Ishikawa (cell line): ENCODE measurements at regions not wholly inside any gene's neighbourhood (a gene's known extent, or its start where the extent isn't known, plus 50 kb on each side); places are given as distances from the start of the nearest gene placed in this dataset.

ENCODE experiments used
- CEBPB ChIP-seq: IDR thresholded peaks from 2 replicates; pipeline ENCODE4 v1.6.1; 2012
- CREB1 ChIP-seq: IDR thresholded peaks from 2 replicates; pipeline ENCODE4 v1.6.1; 2012; ENCODE audit warnings: low read depth
- EGR1 ChIP-seq: IDR thresholded peaks from 2 replicates; pipeline ENCODE4 v1.6.1; 2012
- EP300 ChIP-seq: IDR thresholded peaks from 2 replicates; pipeline ENCODE4 v1.6.1; 2012; ENCODE audit warnings: borderline replicate concordance
- FOXM1 ChIP-seq: IDR thresholded peaks from 2 replicates; pipeline ENCODE4 v1.6.1; 2012; ENCODE audit warnings: low read depth, borderline replicate concordance
- MAX ChIP-seq: IDR thresholded peaks from 2 replicates; pipeline ENCODE4 v1.6.1; 2012
- NFIC ChIP-seq: IDR thresholded peaks from 2 replicates; pipeline ENCODE4 v1.6.1; 2012
- RAD21 ChIP-seq: IDR thresholded peaks from 2 replicates; pipeline ENCODE4 v1.6.1; 2012; ENCODE audit warnings: low read depth
- REST ChIP-seq: IDR thresholded peaks from 2 replicates; pipeline ENCODE4 v1.6.1; 2012; ENCODE audit warnings: low read depth, mild to moderate bottlenecking
- TAF1 ChIP-seq: IDR thresholded peaks from 2 replicates; pipeline ENCODE4 v1.6.1; 2012; ENCODE audit warnings: low read depth, mild to moderate bottlenecking
- TCF12 ChIP-seq: IDR thresholded peaks from 2 replicates; pipeline ENCODE4 v1.6.1; 2012; ENCODE audit warnings: low read depth
- TEAD4 ChIP-seq: IDR thresholded peaks from 2 replicates; pipeline ENCODE4 v1.6.1; 2012
- USF1 ChIP-seq: IDR thresholded peaks from 2 replicates; pipeline ENCODE4 v1.6.1; 2012
- YY1 ChIP-seq: IDR thresholded peaks from 2 replicates; pipeline ENCODE4 v1.6.1; 2012; ENCODE audit warnings: low read depth
- ZBTB7A ChIP-seq: IDR thresholded peaks from 2 replicates; pipeline ENCODE4 v1.6.1; 2012; ENCODE audit warnings: low read depth

- no peak for TF ChIP-seq MAX
- TF ChIP-seq CREB1: no peak
- no peak for TF ChIP-seq FOXM1
- TF ChIP-seq USF1: no peak
- TF ChIP-seq TAF1: no peak
- TF ChIP-seq EP300: no peak
- TF ChIP-seq ZBTB7A: no peak
- TF ChIP-seq REST: no peak
- no peak for TF ChIP-seq TCF12
- TF ChIP-seq RAD21: no peak
- TF ChIP-seq NFIC: no peak
- no peak for TF ChIP-seq CEBPB
- no peak for TF ChIP-seq EGR1
These were observed 194.6 kb upstream of the KCNMB2 start for GRCh38 chr3:178341636-178342035.

- TF ChIP-seq TEAD4 (peak; percentile 81), CEBPB (no peak)
These were observed 194.1 kb upstream of the KCNMB2 start for GRCh38 chr3:178342111-178342510.

- peak; percentile 35; the same call in 1 of the 2 replicates for TF ChIP-seq NFIC
- no peak for TF ChIP-seq CEBPB
- TF ChIP-seq REST: no peak
These were observed 192.7 kb upstream of the KCNMB2 start for GRCh38 chr3:178343433-178344038.

GRCh38 chr3:178345944-178346343 is 190.3 kb upstream of the KCNMB2 start:
- TF ChIP-seq TAF1: no peak
- no peak for TF ChIP-seq YY1
- TF ChIP-seq REST: no peak
- TF ChIP-seq CREB1: no peak
- TF ChIP-seq TEAD4: no peak
- no peak for TF ChIP-seq NFIC
- TF ChIP-seq EP300: no peak
- TF ChIP-seq TCF12: no peak
- no peak for TF ChIP-seq CEBPB
- TF ChIP-seq USF1: no peak
- TF ChIP-seq RAD21: no peak
- no peak for TF ChIP-seq ZBTB7A

- TF ChIP-seq TEAD4 (no peak), ZBTB7A (no peak), MAX (no peak)
These were observed 185.5 kb upstream of the KCNMB2 start for GRCh38 chr3:178350763-178351162.
